Caco-2 (cell line): ENCODE measurements at regions not wholly inside any gene's neighbourhood (a gene's known extent, or its start where the extent isn't known, plus 50 kb on each side); places are given as distances from the start of the nearest gene placed in this dataset.

ENCODE experiments used
- BruUV-seq: library from RNA; stranded (reverse); fragments of 400-500 nt; replicated peaks from 2 replicates; lab custom pipeline; 2021; lab: Mats Ljungman, UMichigan
- CTCF ChIA-PET: fragments of 300-600 bp; sonication (Branson Sonifier 250); formaldehyde crosslinking; loops from one replicate; lab custom pipeline; 2022; ENCODE audit warnings: antibody characterized with exemption; lab: Charles Lee
- POLR2A ChIA-PET: fragments of 300-600 bp; sonication (Branson Sonifier 250); formaldehyde crosslinking; loops from one replicate; lab custom pipeline; 2022; ENCODE audit warnings: antibody characterized with exemption; lab: Charles Lee
- DNase-seq, 2 experiments: peaks; one replicate each; pipeline versions ENCODE4 v3.0.0 to v3.0.0-alpha.2; 2020 to 2022
- H3K27me3 ChIP-seq: replicated peaks from 2 replicates; pipeline ENCODE4 v1.6.0; 2011; ENCODE audit warnings: low read length; ENCODE audit not compliant: control insufficient read depth, insufficient read depth
- H3K36me3 ChIP-seq: 2 replicates; pipeline ENCODE4 v1.5.1; 2011; ENCODE audit warnings: low read length; ENCODE audit not compliant: control insufficient read depth, insufficient read depth
- H3K4me1 ChIP-seq: fragments of 250-450 bp; sonication (Bioruptor Pico); 2 replicates; pipeline ENCODE4 v1.5.1; 2020; ENCODE audit warnings: mild to moderate bottlenecking
- H3K4me3 ChIP-seq: 2 replicates; pipeline ENCODE4 v1.5.1; 2011; ENCODE audit warnings: low read depth, mild to moderate bottlenecking, control low read depth, low read length
- H3K9me3 ChIP-seq: fragments of 250-450 bp; sonication (Bioruptor Pico); 2 replicates; pipeline ENCODE4 v1.5.1; 2020; ENCODE audit warnings: mild to moderate bottlenecking, moderate library complexity
- H3K27ac Mint-ChIP-seq: one replicate; pipeline ENCODE4 v1.8.0; 2022; ENCODE audit warnings: mixed read lengths; ENCODE audit not compliant: unreplicated experiment
- H3K27me3 Mint-ChIP-seq: one replicate; pipeline ENCODE4 v1.8.0; 2022; ENCODE audit warnings: mixed read lengths; ENCODE audit not compliant: insufficient read depth, unreplicated experiment
- H3K36me3 Mint-ChIP-seq: one replicate; pipeline ENCODE4 v1.8.0; 2022; ENCODE audit warnings: mild to moderate bottlenecking, mixed read lengths; ENCODE audit not compliant: insufficient read depth, unreplicated experiment
- H3K4me1 Mint-ChIP-seq: one replicate; pipeline ENCODE4 v1.8.0; 2022; ENCODE audit warnings: low read depth, mixed read lengths; ENCODE audit not compliant: unreplicated experiment
- H3K4me3 Mint-ChIP-seq: one replicate; pipeline ENCODE4 v1.8.0; 2022; ENCODE audit warnings: mild to moderate bottlenecking, moderate library complexity, mixed read lengths; ENCODE audit not compliant: unreplicated experiment
- H3K9me3 Mint-ChIP-seq: one replicate; pipeline ENCODE4 v1.8.0; 2022; ENCODE audit warnings: mixed read lengths; ENCODE audit not compliant: unreplicated experiment
- intact Hi-C: fragments of 100-400 bp; cut with micrococcal nuclease; formaldehyde crosslinking; loops from one replicate; pipeline ENCODE4 v1.10.0; 2022; ENCODE audit not compliant: unreplicated experiment
- TF ChIP-seq, protein P1 (sequence below), 2 experiments: fragments of 200-600 bp in 1 of 2; IDR thresholded peaks; 1 replicate in 1 of 2; 2 replicates in 1 of 2; pipeline versions ENCODE4 v1.5.1 to v1.8.0; 2011 to 2022; ENCODE audit warnings: antibody characterized with exemption in 1 of 2, control low read depth in 1 of 2, inconsistent platforms in 1 of 2, low read depth in 1 of 2, low read length in 1 of 2, mild to moderate bottlenecking in 1 of 2, moderate library complexity in 1 of 2; ENCODE audit not compliant: insufficient read depth in 1 of 2, severe bottlenecking in 1 of 2, unreplicated experiment in 1 of 2

DNA sequence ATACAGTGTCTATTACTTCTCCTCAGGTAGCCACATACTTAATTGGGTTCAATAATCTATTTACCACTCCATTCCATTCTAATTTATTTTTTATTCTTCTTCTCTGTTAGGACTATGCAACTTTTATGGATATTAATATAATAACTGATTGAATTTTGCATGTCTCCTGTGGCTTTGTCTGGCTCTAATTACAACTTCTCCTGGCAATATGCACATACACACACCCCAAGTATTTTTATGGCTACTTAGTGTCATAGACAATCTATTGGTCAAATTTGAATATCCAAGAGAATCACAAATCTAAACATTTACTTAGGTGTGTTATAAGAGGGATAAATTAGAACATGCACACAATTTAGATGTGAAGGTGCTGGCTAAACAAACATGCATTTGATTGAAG, 73.1 kb downstream of the BOD1L2 start:
- DNase-seq: no peak
- CTCF ChIA-PET: no interaction called here
- Mint-ChIP-seq H3K36me3 (no peaks in the 10 kb centered on the region), H3K4me3 (no peak overlapping the region), H3K27me3 (no peaks in the 10 kb centered on the region), H3K27ac (no peak overlapping the region), H3K4me1 (no peaks in the 10 kb centered on the region), H3K9me3 (no peaks in the 10 kb centered on the region)
- H3K9me3 ChIP-seq: no peaks in the 10 kb centered on the region
- no peaks in the 10 kb centered on the region for H3K27me3 ChIP-seq
- no TSS peak for BruUV-seq
- intact Hi-C loops: no loop called here
- H3K36me3 ChIP-seq: no peaks in the 10 kb centered on the region
- POLR2A ChIA-PET: no interaction called here
- no peak overlapping the region for H3K4me3 ChIP-seq
- TF ChIP-seq, protein P1, sequence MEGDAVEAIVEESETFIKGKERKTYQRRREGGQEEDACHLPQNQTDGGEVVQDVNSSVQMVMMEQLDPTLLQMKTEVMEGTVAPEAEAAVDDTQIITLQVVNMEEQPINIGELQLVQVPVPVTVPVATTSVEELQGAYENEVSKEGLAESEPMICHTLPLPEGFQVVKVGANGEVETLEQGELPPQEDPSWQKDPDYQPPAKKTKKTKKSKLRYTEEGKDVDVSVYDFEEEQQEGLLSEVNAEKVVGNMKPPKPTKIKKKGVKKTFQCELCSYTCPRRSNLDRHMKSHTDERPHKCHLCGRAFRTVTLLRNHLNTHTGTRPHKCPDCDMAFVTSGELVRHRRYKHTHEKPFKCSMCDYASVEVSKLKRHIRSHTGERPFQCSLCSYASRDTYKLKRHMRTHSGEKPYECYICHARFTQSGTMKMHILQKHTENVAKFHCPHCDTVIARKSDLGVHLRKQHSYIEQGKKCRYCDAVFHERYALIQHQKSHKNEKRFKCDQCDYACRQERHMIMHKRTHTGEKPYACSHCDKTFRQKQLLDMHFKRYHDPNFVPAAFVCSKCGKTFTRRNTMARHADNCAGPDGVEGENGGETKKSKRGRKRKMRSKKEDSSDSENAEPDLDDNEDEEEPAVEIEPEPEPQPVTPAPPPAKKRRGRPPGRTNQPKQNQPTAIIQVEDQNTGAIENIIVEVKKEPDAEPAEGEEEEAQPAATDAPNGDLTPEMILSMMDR (IDR thresholded peaks at IDR 0.05; ENCODE audit: insufficient read depth in 1 of 2, low read depth in 1 of 2, low read length in 1 of 2, severe bottlenecking in 1 of 2, unreplicated experiment in 1 of 2): no peak
- peaks cover 3% of the 10 kb centered on the region; the same call in 1 of the 2 replicates for H3K4me1 ChIP-seq

DNA sequence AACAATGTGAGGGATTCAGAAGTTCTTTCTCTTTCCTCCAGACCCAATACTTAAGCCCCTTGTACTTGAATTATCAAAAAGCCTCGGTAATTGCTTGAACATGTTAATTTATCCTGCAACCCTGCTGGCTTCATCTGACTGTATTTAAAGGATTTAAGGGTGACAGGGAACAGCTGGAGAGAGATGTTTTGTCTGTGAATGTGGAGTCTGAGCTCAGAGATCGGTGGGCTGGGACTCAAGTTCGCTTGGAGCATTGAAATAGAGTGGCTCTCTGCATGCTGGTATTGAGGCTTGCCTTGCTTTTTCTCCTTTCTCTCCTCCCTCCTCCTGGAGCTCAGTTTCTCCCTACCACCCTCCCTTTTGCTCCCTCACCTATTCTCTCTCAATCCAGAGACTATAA, 73.6 kb downstream of the BOD1L2 start:
- Mint-ChIP-seq H3K27me3 (no peaks in the 10 kb centered on the region), H3K4me1 (no peaks in the 10 kb centered on the region), H3K27ac (no peak overlapping the region), H3K36me3 (no peaks in the 10 kb centered on the region), H3K4me3 (no peak overlapping the region), H3K9me3 (no peaks in the 10 kb centered on the region)
- H3K4me1 ChIP-seq: peaks cover 3% of the 10 kb centered on the region; the same call in 1 of the 2 replicates
- no peak overlapping the region for H3K4me3 ChIP-seq
- intact Hi-C loops: no loop called here
- POLR2A ChIA-PET: no interaction called here
- TF ChIP-seq, protein P1 (IDR thresholded peaks at IDR 0.05; ENCODE audit: insufficient read depth in 1 of 2, low read depth in 1 of 2, low read length in 1 of 2, severe bottlenecking in 1 of 2, unreplicated experiment in 1 of 2): no peak
- H3K9me3 ChIP-seq: no peaks in the 10 kb centered on the region
- no peaks in the 10 kb centered on the region for H3K27me3 ChIP-seq
- DNase-seq: no peak
- H3K36me3 ChIP-seq: no peaks in the 10 kb centered on the region
- BruUV-seq: no TSS peak
- CTCF ChIA-PET: no interaction called here

DNA sequence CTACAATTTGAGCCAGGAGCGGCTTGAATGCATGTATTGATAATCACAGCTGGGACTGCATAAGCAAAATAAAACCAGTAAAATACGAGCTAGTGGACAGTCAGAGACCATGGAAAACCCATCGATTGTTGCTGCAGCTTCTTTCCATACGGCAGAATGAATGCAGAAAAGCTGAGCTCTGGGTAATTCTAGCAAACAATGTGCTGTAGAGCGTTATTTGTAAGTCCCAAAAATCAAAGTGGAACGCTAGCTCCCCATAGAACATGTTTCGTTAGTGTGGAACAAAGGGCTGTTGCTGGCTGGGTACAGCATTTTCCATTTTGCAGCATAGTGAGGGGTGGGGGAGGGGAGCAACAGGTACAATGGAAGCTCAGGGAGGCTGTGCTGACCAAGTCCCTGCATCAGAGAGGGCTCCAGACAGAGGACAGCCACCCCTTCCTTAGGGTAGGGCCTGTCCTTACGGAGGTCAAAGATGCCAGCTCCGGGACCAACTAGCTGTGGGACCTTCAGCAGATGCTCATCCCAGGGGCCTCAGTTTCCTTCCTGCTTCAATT, 74.1 kb downstream of the BOD1L2 start:
- no peaks in the 10 kb centered on the region for H3K36me3 ChIP-seq
- Mint-ChIP-seq H3K27me3 (no peaks in the 10 kb centered on the region), H3K9me3 (no peaks in the 10 kb centered on the region), H3K4me1 (no peaks in the 10 kb centered on the region), H3K36me3 (no peaks in the 10 kb centered on the region), H3K4me3 (no peak overlapping the region), H3K27ac (no peak overlapping the region)
- no TSS peak for BruUV-seq
- ChIA-PET POLR2A (no interaction called here), CTCF (no interaction called here)
- no peak overlapping the region for H3K4me3 ChIP-seq
- H3K9me3 ChIP-seq: no peaks in the 10 kb centered on the region
- DNase-seq: no peak
- intact Hi-C loops: no loop called here
- no peaks in the 10 kb centered on the region for H3K27me3 ChIP-seq
- TF ChIP-seq, protein P1 (IDR thresholded peaks at IDR 0.05; ENCODE audit: insufficient read depth in 1 of 2, low read depth in 1 of 2, low read length in 1 of 2, severe bottlenecking in 1 of 2, unreplicated experiment in 1 of 2): no peak
- peaks cover 3% of the 10 kb centered on the region; the same call in 1 of the 2 replicates for H3K4me1 ChIP-seq
